Hepatocyte (in vitro differentiated cells): ENCODE measurements at regions not wholly inside any gene's neighbourhood (a gene's known extent, or its start where the extent isn't known, plus 50 kb on each side); places are given as distances from the start of the nearest gene placed in this dataset.

Experiments
- CTCF ChIP-seq: fragments of 200-600 bp; sonication (generic); IDR thresholded peaks from 2 replicates; pipeline ENCODE4 v1.5.1; 2016; ENCODE audit warnings: antibody characterized with exemption, mild to moderate bottlenecking; ENCODE audit not compliant: poor library complexity
- EZH2 ChIP-seq: fragments of 200-600 bp; sonication (generic); IDR thresholded peaks from 2 replicates; pipeline ENCODE4 v1.6.1; 2016; ENCODE audit warnings: antibody characterized with exemption, mild to moderate bottlenecking, borderline replicate concordance
- EZH2phosphoT487 ChIP-seq: fragments of 200-600 bp; sonication (generic); IDR thresholded peaks from one replicate; pipeline ENCODE4 v1.6.1; 2018; ENCODE audit warnings: antibody characterized with exemption, mild to moderate bottlenecking, low read depth, moderate library complexity; ENCODE audit not compliant: unreplicated experiment, severe bottlenecking

GRCh38 chrX:147533426-147533825 lies 378.3 kb upstream of the FMR1 start:
- TF ChIP-seq CTCF (no peak), EZH2 (no peak), EZH2phosphoT487 (no peak)
